Nephron progenitor cell (in vitro differentiated cells): ENCODE measurements at regions not wholly inside any gene's neighbourhood (a gene's known extent, or its start where the extent isn't known, plus 50 kb on each side); places are given as distances from the start of the nearest gene placed in this dataset.

ENCODE experiments used
- DNase-seq: peaks from one replicate; pipeline ENCODE4 v3.0.0; 2021
- H3K27ac Mint-ChIP-seq: 2 replicates; pipeline ENCODE4 v1.8.0; 2021; ENCODE audit warnings: mild to moderate bottlenecking, moderate library complexity, mixed read lengths
- H3K27me3 Mint-ChIP-seq: 2 replicates; pipeline ENCODE4 v1.8.0; 2021; ENCODE audit warnings: mild to moderate bottlenecking, low read depth, mixed read lengths; ENCODE audit not compliant: poor library complexity
- H3K36me3 Mint-ChIP-seq: 2 replicates; pipeline ENCODE4 v1.8.0; 2021; ENCODE audit warnings: low read depth, mixed read lengths
- H3K4me1 Mint-ChIP-seq: 2 replicates; pipeline ENCODE4 v1.8.0; 2021; ENCODE audit warnings: mixed read lengths
- H3K4me3 Mint-ChIP-seq: 2 replicates; pipeline ENCODE4 v1.8.0; 2021; ENCODE audit warnings: mild to moderate bottlenecking, moderate library complexity, mixed read lengths
- H3K9me3 Mint-ChIP-seq: 2 replicates; pipeline ENCODE4 v1.8.0; 2021; ENCODE audit warnings: mild to moderate bottlenecking, moderate library complexity, mixed read lengths
- TF ChIP-seq, protein P1 (sequence below): fragments of 200-600 bp; sonication (generic); IDR thresholded peaks from 2 replicates; pipeline ENCODE4 v1.5.0; 2021; ENCODE audit warnings: antibody characterized with exemption

GRCh38 chr1:29539971-29540370 lies 303.6 kb downstream of the PTPRU start:
- TF ChIP-seq, protein P1, sequence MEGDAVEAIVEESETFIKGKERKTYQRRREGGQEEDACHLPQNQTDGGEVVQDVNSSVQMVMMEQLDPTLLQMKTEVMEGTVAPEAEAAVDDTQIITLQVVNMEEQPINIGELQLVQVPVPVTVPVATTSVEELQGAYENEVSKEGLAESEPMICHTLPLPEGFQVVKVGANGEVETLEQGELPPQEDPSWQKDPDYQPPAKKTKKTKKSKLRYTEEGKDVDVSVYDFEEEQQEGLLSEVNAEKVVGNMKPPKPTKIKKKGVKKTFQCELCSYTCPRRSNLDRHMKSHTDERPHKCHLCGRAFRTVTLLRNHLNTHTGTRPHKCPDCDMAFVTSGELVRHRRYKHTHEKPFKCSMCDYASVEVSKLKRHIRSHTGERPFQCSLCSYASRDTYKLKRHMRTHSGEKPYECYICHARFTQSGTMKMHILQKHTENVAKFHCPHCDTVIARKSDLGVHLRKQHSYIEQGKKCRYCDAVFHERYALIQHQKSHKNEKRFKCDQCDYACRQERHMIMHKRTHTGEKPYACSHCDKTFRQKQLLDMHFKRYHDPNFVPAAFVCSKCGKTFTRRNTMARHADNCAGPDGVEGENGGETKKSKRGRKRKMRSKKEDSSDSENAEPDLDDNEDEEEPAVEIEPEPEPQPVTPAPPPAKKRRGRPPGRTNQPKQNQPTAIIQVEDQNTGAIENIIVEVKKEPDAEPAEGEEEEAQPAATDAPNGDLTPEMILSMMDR, result no peak
- Mint-ChIP-seq H3K4me3 (no peak overlapping the region), H3K9me3 (peaks cover 4% of the 10 kb centered on the region), H3K27ac (no peak overlapping the region), H3K36me3 (no peaks in the 10 kb centered on the region), H3K27me3 (peaks cover 12% of the 10 kb centered on the region), H3K4me1 (peaks cover 35% of the 10 kb centered on the region)
- no peak for DNase-seq

DNA sequence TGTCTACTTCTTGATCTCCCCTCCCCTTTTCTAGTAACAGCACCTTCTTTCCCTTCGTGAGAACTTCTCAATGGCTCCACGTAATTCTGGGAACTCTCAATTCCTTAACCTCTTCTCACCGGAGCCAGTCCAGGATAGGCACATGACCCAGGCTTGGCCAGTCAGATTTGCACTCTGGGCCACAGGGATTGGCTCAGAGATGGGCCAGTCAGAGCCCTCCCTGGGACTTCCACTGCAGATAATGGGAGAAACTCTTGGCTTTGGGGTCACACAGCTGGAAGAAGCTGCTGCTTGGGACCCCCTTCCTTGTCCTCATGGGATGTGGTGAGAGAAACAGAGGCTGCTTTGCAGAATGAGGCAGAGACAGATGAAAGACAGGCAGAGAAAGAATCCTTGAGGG lies 302.3 kb downstream of the PTPRU start:
- H3K27ac Mint-ChIP-seq, result no peak overlapping the region
- peaks cover 35% of the 10 kb centered on the region for H3K4me1 Mint-ChIP-seq
- H3K36me3 Mint-ChIP-seq, result no peaks in the 10 kb centered on the region
- peaks cover 12% of the 10 kb centered on the region for H3K27me3 Mint-ChIP-seq
- TF ChIP-seq, protein P1, result no peak
- H3K4me3 Mint-ChIP-seq, result no peak overlapping the region
- peaks cover 9% of the 10 kb centered on the region for H3K9me3 Mint-ChIP-seq
- no peak for DNase-seq

DNA sequence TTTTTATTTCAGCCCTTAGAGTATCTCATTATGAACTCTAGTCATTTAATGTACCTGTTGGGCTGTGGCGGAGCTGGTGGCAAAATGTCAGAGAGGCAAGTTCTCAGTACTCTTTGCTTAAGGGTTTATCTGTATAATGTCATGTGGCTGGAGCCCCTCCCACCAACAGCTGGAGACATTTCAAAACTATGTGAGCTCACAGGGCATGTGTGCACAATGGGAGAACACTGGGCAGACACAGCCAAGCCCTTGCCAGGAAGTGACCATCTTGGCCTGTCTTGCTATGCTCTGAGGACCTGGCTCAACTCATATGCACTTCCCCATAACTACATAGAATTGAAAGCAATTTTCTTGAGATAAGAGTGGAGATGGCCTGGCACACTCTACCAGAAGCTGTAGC lies 296.4 kb downstream of the PTPRU start:
- TF ChIP-seq, protein P1, result no peak
- no peak overlapping the region for H3K4me3 Mint-ChIP-seq
- H3K27ac Mint-ChIP-seq, result no peak overlapping the region
- peaks cover 18% of the 10 kb centered on the region for H3K27me3 Mint-ChIP-seq
- no peaks in the 10 kb centered on the region for H3K4me1 Mint-ChIP-seq
- H3K36me3 Mint-ChIP-seq, result no peaks in the 10 kb centered on the region
- H3K9me3 Mint-ChIP-seq, result peaks cover 39% of the 10 kb centered on the region
- no peak for DNase-seq

DNA sequence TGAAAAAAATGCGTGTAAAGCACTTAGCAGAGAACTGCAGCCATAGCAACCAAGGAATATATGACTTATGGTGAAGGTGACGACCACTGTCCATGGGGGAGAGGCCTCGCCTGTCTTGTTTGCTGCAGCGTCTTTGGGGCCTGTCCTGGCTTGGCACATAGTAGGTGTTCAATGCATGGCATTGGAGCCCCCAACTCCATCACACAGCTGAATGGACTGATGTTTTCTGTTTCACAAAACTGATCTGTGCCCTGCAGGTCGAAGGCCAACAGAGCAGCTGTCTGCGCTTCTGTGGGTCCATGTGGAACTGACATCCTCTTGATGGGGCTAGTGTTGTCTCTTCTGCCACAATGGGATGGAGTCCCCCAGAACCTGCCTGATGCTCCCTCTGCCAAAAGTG lies 296.0 kb downstream of the PTPRU start:
- DNase-seq, result no peak
- H3K4me3 Mint-ChIP-seq, result no peak overlapping the region
- TF ChIP-seq, protein P1, result no peak

DNA sequence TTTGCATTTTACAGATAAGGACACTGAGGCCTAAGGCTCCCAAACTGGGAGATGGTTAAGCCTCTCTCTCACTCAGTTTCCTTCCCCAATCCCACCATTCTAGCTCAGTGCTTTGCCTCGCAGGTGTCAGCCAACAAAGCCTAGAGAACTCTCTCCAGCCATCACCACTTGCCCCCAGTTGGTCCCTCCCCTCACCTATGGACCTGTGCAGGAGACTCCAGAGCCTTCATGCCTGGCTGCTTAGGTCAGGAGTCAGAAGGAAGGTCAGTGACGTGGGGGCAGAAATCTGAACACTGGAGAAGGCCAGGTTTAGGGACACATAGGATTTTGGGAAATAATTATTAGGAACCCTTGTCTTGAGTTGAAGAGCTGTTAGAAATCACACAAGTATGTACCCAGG lies 295.3 kb downstream of the PTPRU start:
- no peak overlapping the region for H3K27ac Mint-ChIP-seq
- DNase-seq, result no peak
- no peaks in the 10 kb centered on the region for H3K36me3 Mint-ChIP-seq
- H3K27me3 Mint-ChIP-seq, result peaks cover 15% of the 10 kb centered on the region
- TF ChIP-seq, protein P1, result no peak
- H3K4me1 Mint-ChIP-seq, result peaks cover 4% of the 10 kb centered on the region
- no peak overlapping the region for H3K4me3 Mint-ChIP-seq
- peaks cover 39% of the 10 kb centered on the region for H3K9me3 Mint-ChIP-seq

More for the DNA sequence above, 296.0 kb downstream of the PTPRU start:
- H3K36me3 Mint-ChIP-seq, result no peaks in the 10 kb centered on the region
- H3K9me3 Mint-ChIP-seq, result peaks cover 39% of the 10 kb centered on the region
- no peaks in the 10 kb centered on the region for H3K4me1 Mint-ChIP-seq
- H3K27me3 Mint-ChIP-seq, result peaks cover 16% of the 10 kb centered on the region
- no peak overlapping the region for H3K27ac Mint-ChIP-seq

DNA sequence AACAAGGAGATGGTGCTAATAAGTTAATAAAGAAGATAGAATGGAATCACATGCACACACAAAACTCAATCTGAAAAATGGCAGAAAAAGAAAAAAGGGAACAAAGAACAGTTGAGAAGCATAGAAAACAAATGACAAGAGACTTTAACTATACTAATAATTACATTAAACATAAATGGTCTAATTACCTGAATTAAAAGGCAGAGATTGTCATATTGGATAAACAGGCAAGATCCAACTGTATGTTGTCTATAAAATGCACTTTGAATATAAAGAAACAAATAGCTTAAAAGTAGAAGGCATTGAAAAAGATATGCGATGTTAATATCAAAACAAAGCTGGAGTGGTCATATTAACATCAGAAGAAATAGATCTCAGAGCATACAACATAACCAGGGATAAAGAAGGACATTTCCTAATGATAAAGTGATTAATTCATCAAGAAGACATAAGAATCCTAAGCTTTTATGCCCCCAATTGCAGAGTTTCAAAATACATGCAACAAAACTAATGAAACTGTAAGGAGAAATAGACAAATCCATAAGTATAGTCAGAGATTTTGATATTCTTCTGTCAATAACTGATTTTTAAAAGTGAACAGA lies 293.5 kb downstream of the PTPRU start:
- peaks cover 35% of the 10 kb centered on the region for H3K9me3 Mint-ChIP-seq
- no peak overlapping the region for H3K27ac Mint-ChIP-seq
- H3K4me1 Mint-ChIP-seq, result peaks cover 14% of the 10 kb centered on the region
- no peaks in the 10 kb centered on the region for H3K36me3 Mint-ChIP-seq
- DNase-seq, result no peak
- peaks cover 13% of the 10 kb centered on the region for H3K27me3 Mint-ChIP-seq
- TF ChIP-seq, protein P1, result no peak
- no peak overlapping the region for H3K4me3 Mint-ChIP-seq
